Osteocyte (in vitro differentiated cells): ENCODE measurements at regions not wholly inside any gene's neighbourhood (a gene's known extent, or its start where the extent isn't known, plus 50 kb on each side); places are given as distances from the start of the nearest gene placed in this dataset.

Source experiments
- DNase-seq: peaks from one replicate; pipeline ENCODE4 v3.0.0; 2021; ENCODE audit warnings: mixed read lengths; ENCODE audit not compliant: unreplicated experiment; ENCODE audit errors: extremely low spot score
- H3K27ac Mint-ChIP-seq: one replicate; pipeline ENCODE4 v1.8.0; 2021; ENCODE audit warnings: mild to moderate bottlenecking, mixed read lengths; ENCODE audit not compliant: unreplicated experiment
- H3K27me3 Mint-ChIP-seq: one replicate; pipeline ENCODE4 v1.8.0; 2021; ENCODE audit warnings: mixed read lengths; ENCODE audit not compliant: unreplicated experiment
- H3K36me3 Mint-ChIP-seq: one replicate; pipeline ENCODE4 v1.8.0; 2021; ENCODE audit warnings: mixed read lengths; ENCODE audit not compliant: unreplicated experiment
- H3K4me1 Mint-ChIP-seq: one replicate; pipeline ENCODE4 v1.8.0; 2021; ENCODE audit warnings: mixed read lengths; ENCODE audit not compliant: unreplicated experiment
- H3K4me3 Mint-ChIP-seq: one replicate; pipeline ENCODE4 v1.8.0; 2021; ENCODE audit warnings: mild to moderate bottlenecking, moderate library complexity, mixed read lengths; ENCODE audit not compliant: unreplicated experiment
- H3K9me3 Mint-ChIP-seq: one replicate; pipeline ENCODE4 v1.8.0; 2021; ENCODE audit warnings: mixed read lengths; ENCODE audit not compliant: unreplicated experiment
- TF ChIP-seq, protein P1 (sequence below): fragments of 200-600 bp; sonication (generic); IDR thresholded peaks from 2 replicates; pipeline ENCODE4 v1.5.0; 2021; ENCODE audit warnings: antibody characterized with exemption, mild to moderate bottlenecking, moderate library complexity

DNA sequence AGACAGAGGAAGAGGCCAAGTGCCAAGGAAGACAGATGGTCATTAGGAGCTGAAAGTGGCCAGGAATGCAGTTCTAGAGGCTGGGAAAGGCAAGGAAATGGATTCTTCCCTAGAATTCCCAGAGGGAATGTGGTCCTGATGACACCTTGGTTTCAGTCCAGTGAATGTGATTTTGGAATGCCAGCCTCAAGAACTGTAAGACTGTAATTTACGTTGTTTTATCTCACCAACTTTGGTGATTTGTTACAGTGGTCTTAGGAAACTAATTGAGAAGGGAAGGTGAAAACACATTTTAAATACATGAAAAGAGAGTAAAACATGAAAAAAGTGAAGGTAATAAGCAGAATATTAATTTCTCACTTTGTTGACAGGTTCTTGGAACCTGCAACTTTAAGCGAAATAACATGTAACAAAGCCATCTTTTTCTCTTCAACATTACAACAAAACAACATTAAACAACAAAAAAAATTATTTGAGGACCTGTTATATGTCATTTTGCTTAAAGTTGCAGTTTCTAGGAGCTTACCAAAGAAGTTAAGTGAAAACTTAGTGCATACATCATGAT is 370.2 kb downstream of the METTL4 start:
- no peaks in the 10 kb centered on the region for H3K4me1 Mint-ChIP-seq
- H3K4me3 Mint-ChIP-seq, result no peak overlapping the region
- no peak for DNase-seq

DNA sequence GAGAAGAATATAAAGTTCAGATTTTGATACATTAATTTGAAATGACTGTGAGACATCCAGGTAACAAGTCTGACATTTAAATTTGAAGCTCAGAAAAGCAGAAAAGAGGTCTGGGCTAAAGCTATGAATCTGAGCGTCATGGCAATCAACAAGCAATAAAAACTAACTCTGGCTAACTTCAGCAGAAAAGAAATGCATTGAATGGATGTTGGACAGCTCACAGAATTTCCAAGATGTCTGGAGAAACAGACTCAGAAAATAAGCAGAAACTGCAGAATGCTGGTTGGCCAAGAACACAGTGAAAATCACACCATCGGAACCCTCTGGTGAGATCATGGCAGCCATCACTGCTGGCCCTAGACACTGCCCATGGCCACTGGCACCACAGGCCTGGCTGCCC is 366.6 kb downstream of the METTL4 start:
- no peak overlapping the region for H3K27ac Mint-ChIP-seq
- H3K4me3 Mint-ChIP-seq, result no peak overlapping the region
- no peaks in the 10 kb centered on the region for H3K36me3 Mint-ChIP-seq
- DNase-seq, result no peak
- H3K27me3 Mint-ChIP-seq, result peaks cover 8% of the 10 kb centered on the region
- TF ChIP-seq, protein P1, sequence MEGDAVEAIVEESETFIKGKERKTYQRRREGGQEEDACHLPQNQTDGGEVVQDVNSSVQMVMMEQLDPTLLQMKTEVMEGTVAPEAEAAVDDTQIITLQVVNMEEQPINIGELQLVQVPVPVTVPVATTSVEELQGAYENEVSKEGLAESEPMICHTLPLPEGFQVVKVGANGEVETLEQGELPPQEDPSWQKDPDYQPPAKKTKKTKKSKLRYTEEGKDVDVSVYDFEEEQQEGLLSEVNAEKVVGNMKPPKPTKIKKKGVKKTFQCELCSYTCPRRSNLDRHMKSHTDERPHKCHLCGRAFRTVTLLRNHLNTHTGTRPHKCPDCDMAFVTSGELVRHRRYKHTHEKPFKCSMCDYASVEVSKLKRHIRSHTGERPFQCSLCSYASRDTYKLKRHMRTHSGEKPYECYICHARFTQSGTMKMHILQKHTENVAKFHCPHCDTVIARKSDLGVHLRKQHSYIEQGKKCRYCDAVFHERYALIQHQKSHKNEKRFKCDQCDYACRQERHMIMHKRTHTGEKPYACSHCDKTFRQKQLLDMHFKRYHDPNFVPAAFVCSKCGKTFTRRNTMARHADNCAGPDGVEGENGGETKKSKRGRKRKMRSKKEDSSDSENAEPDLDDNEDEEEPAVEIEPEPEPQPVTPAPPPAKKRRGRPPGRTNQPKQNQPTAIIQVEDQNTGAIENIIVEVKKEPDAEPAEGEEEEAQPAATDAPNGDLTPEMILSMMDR, result no peak
- no peaks in the 10 kb centered on the region for H3K9me3 Mint-ChIP-seq
- no peaks in the 10 kb centered on the region for H3K4me1 Mint-ChIP-seq

More for the DNA sequence above, 370.2 kb downstream of the METTL4 start:
- H3K27me3 Mint-ChIP-seq, result peaks cover 8% of the 10 kb centered on the region
- TF ChIP-seq, protein P1, result no peak
- no peaks in the 10 kb centered on the region for H3K9me3 Mint-ChIP-seq
- no peaks in the 10 kb centered on the region for H3K36me3 Mint-ChIP-seq
- H3K27ac Mint-ChIP-seq, result no peak overlapping the region

DNA sequence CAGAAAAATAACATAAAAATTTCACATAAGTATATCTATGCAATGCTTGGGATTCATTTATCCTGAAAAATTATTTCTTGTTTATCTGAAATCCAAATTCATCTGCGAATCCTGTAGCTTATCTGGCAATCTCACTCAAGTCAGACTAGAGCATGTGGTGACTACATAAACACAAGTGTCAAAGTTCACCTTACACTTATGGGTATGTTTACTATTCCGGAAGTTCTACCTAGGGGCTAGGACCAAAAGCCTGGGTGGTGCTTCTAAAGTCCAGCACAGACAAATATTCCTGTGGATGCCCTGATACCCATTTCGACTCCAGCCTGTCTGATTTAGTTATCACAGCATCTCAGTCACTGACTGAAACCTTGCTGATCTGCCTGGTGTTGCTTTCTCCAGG is 364.0 kb downstream of the METTL4 start:
- no peak overlapping the region for H3K27ac Mint-ChIP-seq
- no peak for DNase-seq
- no peaks in the 10 kb centered on the region for H3K36me3 Mint-ChIP-seq
- peaks cover 3% of the 10 kb centered on the region for H3K27me3 Mint-ChIP-seq
- TF ChIP-seq, protein P1, result no peak
- H3K4me1 Mint-ChIP-seq, result no peaks in the 10 kb centered on the region
- H3K4me3 Mint-ChIP-seq, result no peak overlapping the region
- no peaks in the 10 kb centered on the region for H3K9me3 Mint-ChIP-seq

DNA sequence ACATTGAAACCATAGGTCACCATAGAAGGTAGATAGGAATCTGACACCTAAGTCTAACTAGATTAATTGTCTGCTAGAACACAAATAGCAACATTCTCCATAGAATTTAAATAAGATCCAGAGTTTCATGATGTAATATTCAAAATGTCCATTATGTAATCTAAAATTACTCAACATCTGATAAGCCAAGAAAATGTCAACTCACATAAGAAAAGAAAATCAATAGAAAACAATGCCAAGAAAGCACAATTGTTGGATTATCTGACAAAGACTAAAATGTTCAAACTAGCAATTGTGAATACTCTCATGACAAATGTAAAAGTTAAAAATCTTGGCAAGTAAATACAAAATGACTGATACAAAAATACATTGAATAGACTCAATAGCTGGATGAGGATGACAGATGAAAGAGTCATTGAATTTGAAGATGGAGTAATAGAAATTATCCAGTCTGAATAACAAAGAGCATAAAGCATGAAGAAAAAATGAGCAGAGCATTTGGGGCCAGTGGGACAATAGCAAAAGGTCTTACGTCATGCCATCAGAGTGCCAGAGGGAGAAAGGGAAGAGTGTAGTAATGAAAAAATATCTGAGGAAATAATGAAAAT is 358.6 kb downstream of the METTL4 start:
- TF ChIP-seq, protein P1, result no peak
- H3K4me3 Mint-ChIP-seq, result no peak overlapping the region
- peaks cover 5% of the 10 kb centered on the region for H3K9me3 Mint-ChIP-seq
- H3K4me1 Mint-ChIP-seq, result no peaks in the 10 kb centered on the region
- no peaks in the 10 kb centered on the region for H3K36me3 Mint-ChIP-seq
- H3K27me3 Mint-ChIP-seq, result peaks cover 16% of the 10 kb centered on the region
- no peak for DNase-seq
- H3K27ac Mint-ChIP-seq, result no peak overlapping the region

DNA sequence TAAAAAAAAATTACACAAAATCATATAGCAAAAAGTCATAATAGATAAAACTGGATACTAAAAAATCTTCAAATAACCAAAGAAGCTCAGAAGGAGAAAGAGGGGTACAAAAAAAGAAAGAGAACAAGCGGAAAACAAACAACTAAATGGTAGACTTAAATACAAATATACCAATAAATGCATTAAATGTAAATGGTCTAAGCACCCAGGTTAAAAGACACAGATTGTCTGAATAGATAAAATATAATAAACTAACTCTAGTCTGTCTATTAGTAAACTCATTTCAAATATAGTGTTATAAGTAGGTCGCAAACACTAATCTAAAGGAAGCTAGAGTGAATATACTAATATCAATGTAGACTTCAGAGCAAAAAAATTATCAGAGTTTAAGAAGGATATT is 357.4 kb downstream of the METTL4 start:
- H3K27ac Mint-ChIP-seq, result no peak overlapping the region
- H3K27me3 Mint-ChIP-seq, result peaks cover 27% of the 10 kb centered on the region
- no peak for DNase-seq
- TF ChIP-seq, protein P1, result no peak
- no peaks in the 10 kb centered on the region for H3K36me3 Mint-ChIP-seq
- no peak overlapping the region for H3K4me3 Mint-ChIP-seq
- no peaks in the 10 kb centered on the region for H3K4me1 Mint-ChIP-seq
- peaks cover 5% of the 10 kb centered on the region for H3K9me3 Mint-ChIP-seq
